ENCODE measurements at regions not wholly inside any gene's neighbourhood (a gene's known extent, or its start where the extent isn't known, plus 50 kb on each side); places are given as distances from the start of the nearest gene placed in this dataset.

DNA sequence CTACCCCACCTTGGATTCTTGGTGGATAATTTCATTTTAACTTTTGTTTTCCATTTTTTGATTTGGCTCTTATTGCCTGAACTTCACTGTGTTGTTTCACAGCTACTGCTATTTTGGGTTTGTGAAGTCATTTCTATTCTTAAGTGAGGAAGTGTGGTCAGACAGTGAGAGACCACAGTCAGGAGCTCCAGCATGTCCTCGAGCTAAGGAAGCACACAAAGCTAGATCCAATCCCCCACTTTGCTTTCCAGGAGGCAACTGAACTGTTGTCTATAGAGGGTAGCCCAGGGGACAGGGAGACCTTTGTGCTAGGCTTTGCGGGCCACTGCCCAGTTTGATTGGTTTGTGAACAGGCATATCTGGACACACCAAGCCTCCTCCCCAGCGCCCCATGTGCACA, 251.8 kb upstream of the KIRREL3 start:
- H3K27ac ChIP-seq (ENCODE audit: low read depth in 2 of 2, low read length in 1 of 2) = no peak overlapping the region
- no peaks in the 10 kb centered on the region for H3K4me1 ChIP-seq (ENCODE audit: control insufficient read depth in 2 of 2, insufficient read depth in 2 of 2, low read length in 1 of 2)
- H3K9me3 ChIP-seq (ENCODE audit: control insufficient read depth in 2 of 2, insufficient read depth in 1 of 2, low read depth in 1 of 2, low read length in 1 of 2) = no peaks in the 10 kb centered on the region
- no peak overlapping the region for H3K4me3 ChIP-seq (ENCODE audit: low read depth in 1 of 2, low read length in 2 of 2)
- no peaks in the 10 kb centered on the region for H3K36me3 ChIP-seq (ENCODE audit: control insufficient read depth in 2 of 2, insufficient read depth in 2 of 2, low read length in 1 of 2)
- H3K27me3 ChIP-seq (ENCODE audit: control insufficient read depth in 1 of 2, insufficient read depth in 2 of 2, low read length in 2 of 2) = no peaks in the 10 kb centered on the region
- WGBS, 2 donors = 61 to 68% methylated on average over 3 of the region's 3 CpGs

DNA sequence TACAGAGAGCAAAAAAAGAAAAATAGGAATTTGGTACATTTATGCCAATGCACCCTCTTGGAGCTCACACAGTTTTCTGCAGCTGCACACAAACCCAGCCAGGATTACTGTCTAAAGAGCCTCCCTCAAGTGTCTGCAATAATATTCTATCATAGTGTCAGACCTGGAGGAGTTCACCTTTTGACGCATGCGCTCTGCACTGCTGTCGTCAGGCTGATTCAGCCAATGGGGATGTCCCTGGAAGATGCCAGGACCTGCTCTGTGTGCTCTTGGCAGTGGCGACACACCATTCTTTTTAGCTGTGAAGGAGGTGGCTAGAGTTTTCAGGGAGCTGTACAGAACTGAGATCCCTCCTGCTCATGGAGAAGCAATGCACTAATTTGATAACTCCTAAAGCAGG, 249.0 kb upstream of the KIRREL3 start:
- Histone ChIP-seq H3K27ac (ENCODE audit: low read depth in 2 of 2, low read length in 1 of 2) (no peak overlapping the region), H3K4me3 (ENCODE audit: low read depth in 1 of 2, low read length in 2 of 2) (no peak overlapping the region), H3K4me1 (ENCODE audit: control insufficient read depth in 2 of 2, insufficient read depth in 2 of 2, low read length in 1 of 2) (no peaks in the 10 kb centered on the region), H3K9me3 (ENCODE audit: control insufficient read depth in 2 of 2, insufficient read depth in 1 of 2, low read depth in 1 of 2, low read length in 1 of 2) (no peaks in the 10 kb centered on the region), H3K36me3 (ENCODE audit: control insufficient read depth in 2 of 2, insufficient read depth in 2 of 2, low read length in 1 of 2) (no peaks in the 10 kb centered on the region), H3K27me3 (ENCODE audit: control insufficient read depth in 1 of 2, insufficient read depth in 2 of 2, low read length in 2 of 2) (no peaks in the 10 kb centered on the region)
- 79 to 91% methylated on average over 4 of the region's 4 CpGs for WGBS, 2 donors

DNA sequence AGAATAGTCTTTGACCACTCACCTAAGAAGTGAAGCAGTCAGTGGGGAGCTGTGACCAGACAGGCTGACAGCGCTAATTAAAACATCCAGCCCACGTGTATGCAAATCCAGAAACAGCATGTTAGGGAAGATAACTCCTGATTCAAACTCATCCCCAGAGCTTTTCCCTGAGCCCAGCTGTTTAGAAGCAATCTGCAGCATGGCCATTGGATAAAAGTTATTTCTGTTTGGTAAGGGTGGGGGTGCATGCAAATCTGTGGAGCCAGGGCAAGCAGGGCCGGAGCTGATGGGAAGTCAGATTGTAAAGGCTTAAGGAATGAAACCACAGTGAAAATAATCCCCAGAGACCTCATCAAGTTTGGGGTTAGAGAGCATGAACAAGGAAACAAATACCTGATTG, 247.9 kb upstream of the KIRREL3 start:
- WGBS, 2 donors = 65 to 70% methylated on average over 3 of the region's 3 CpGs
- peaks cover 0 to 3% of the 10 kb centered on the region in 2 donors for H3K27me3 ChIP-seq (ENCODE audit: control insufficient read depth in 1 of 2, insufficient read depth in 2 of 2, low read length in 2 of 2)
- no peak overlapping the region for H3K27ac ChIP-seq (ENCODE audit: low read depth in 2 of 2, low read length in 1 of 2)
- H3K4me1 ChIP-seq (ENCODE audit: control insufficient read depth in 2 of 2, insufficient read depth in 2 of 2, low read length in 1 of 2) = peaks cover 0 to 2% of the 10 kb centered on the region in 2 donors
- peaks cover 0 to 3% of the 10 kb centered on the region in 2 donors for H3K9me3 ChIP-seq (ENCODE audit: control insufficient read depth in 2 of 2, insufficient read depth in 1 of 2, low read depth in 1 of 2, low read length in 1 of 2)
- no peaks in the 10 kb centered on the region for H3K36me3 ChIP-seq (ENCODE audit: control insufficient read depth in 2 of 2, insufficient read depth in 2 of 2, low read length in 1 of 2)
- no peak overlapping the region for H3K4me3 ChIP-seq (ENCODE audit: low read depth in 1 of 2, low read length in 2 of 2)

DNA sequence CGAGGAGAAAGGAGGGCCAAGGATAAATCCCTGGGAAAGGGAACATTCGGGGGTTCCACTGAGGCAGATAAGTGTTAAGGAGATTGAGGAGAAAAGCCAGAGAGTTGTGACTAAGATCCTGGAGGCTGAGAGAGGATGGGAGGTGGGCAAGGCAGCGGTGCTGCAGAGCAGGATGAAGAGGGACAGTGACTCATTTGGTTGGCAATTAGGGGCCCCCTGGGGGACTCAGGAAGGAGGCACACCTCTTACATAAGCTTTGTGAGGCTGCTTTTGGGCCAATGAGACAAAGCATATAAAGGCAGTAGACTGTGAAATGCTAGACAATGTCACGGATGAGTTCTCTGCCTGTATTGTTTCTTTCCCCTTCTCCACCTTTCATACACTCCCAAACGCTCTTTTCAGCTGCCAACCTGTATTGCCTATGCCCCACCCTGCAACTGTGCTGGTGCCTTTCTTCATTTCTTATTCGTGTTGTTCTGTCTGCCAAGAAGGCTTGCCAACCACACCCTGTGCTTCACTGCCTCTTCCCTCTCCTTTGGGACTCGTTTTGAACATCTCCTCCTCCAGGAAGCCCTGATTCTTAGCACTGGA, 246.8 kb upstream of the KIRREL3 start:
- H3K36me3 ChIP-seq (ENCODE audit: control insufficient read depth in 2 of 2, insufficient read depth in 2 of 2, low read length in 1 of 2) = no peaks in the 10 kb centered on the region

DNA sequence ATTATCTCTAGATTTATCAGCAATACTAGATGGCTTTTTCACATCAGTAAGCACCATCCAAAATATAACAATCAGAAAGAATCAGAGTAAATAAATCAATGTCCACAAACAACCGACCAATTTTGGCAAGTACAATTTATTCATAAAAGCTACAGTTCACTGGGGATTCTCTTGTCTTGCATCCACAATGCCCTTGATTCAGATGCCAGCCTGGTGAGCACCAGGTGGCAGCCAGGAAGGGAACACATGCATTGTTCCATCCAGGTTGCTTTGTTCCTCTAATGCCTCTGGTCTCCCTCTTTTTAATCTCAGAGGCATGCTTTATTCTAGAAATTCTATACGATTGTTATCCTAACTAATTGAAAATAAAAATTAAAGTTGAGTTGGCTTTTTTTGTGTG, 242.1 kb upstream of the KIRREL3 start:
- Histone ChIP-seq H3K27ac (ENCODE audit: low read depth in 2 of 2, low read length in 1 of 2) (no peak overlapping the region), H3K36me3 (ENCODE audit: control insufficient read depth in 2 of 2, insufficient read depth in 2 of 2, low read length in 1 of 2) (no peaks in the 10 kb centered on the region), H3K4me1 (ENCODE audit: control insufficient read depth in 2 of 2, insufficient read depth in 2 of 2, low read length in 1 of 2) (peaks cover 0 to 2% of the 10 kb centered on the region in 2 donors), H3K27me3 (ENCODE audit: control insufficient read depth in 1 of 2, insufficient read depth in 2 of 2, low read length in 2 of 2) (peaks cover 0 to 3% of the 10 kb centered on the region in 2 donors), H3K4me3 (ENCODE audit: low read depth in 1 of 2, low read length in 2 of 2) (no peak overlapping the region), H3K9me3 (ENCODE audit: control insufficient read depth in 2 of 2, insufficient read depth in 1 of 2, low read depth in 1 of 2, low read length in 1 of 2) (peaks cover 0 to 3% of the 10 kb centered on the region in 2 donors)
- 57 to 59% methylated on average over 2 of the region's 2 CpGs for WGBS, 2 donors

More for the DNA sequence above, 246.8 kb upstream of the KIRREL3 start:
- H3K4me1 ChIP-seq (ENCODE audit: control insufficient read depth in 2 of 2, insufficient read depth in 2 of 2, low read length in 1 of 2) = peaks cover 0 to 2% of the 10 kb centered on the region in 2 donors
- peaks cover 0 to 3% of the 10 kb centered on the region in 2 donors for H3K27me3 ChIP-seq (ENCODE audit: control insufficient read depth in 1 of 2, insufficient read depth in 2 of 2, low read length in 2 of 2)
- no peak overlapping the region for H3K27ac ChIP-seq (ENCODE audit: low read depth in 2 of 2, low read length in 1 of 2)
- 38 to 50% methylated on average over 7 of the region's 7 CpGs for WGBS, 2 donors
- no peak overlapping the region for H3K4me3 ChIP-seq (ENCODE audit: low read depth in 1 of 2, low read length in 2 of 2)
- peaks cover 0 to 3% of the 10 kb centered on the region in 2 donors for H3K9me3 ChIP-seq (ENCODE audit: control insufficient read depth in 2 of 2, insufficient read depth in 1 of 2, low read depth in 1 of 2, low read length in 1 of 2)

DNA sequence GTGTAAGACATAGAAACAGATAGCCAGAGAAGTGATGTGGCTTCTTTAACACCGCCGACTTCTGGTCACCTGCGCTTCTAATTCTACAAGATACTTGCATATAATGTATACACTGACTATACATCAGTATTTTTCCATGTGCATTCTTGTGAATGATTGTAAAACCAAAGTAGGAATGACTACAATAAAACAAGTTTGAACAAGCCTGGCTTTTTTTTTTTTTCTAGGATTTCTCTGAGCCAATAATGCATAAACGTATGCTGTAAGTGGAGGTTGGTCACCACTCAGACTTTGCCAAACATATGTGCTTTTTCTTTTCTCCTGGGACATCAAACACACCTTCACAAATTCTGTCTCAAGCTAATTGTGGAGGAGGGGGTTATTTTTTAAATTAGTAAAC, 237.8 kb upstream of the KIRREL3 start:
- Histone ChIP-seq H3K4me3 (ENCODE audit: low read depth in 1 of 2, low read length in 2 of 2) (no peak overlapping the region), H3K9me3 (ENCODE audit: control insufficient read depth in 2 of 2, insufficient read depth in 1 of 2, low read depth in 1 of 2, low read length in 1 of 2) (no peaks in the 10 kb centered on the region), H3K27ac (ENCODE audit: low read depth in 2 of 2, low read length in 1 of 2) (no peak overlapping the region), H3K36me3 (ENCODE audit: control insufficient read depth in 2 of 2, insufficient read depth in 2 of 2, low read length in 1 of 2) (no peaks in the 10 kb centered on the region), H3K4me1 (ENCODE audit: control insufficient read depth in 2 of 2, insufficient read depth in 2 of 2, low read length in 1 of 2) (no peaks in the 10 kb centered on the region), H3K27me3 (ENCODE audit: control insufficient read depth in 1 of 2, insufficient read depth in 2 of 2, low read length in 2 of 2) (no peaks in the 10 kb centered on the region)
- 82 to 89% methylated on average over 4 of the region's 4 CpGs for WGBS, 2 donors

DNA sequence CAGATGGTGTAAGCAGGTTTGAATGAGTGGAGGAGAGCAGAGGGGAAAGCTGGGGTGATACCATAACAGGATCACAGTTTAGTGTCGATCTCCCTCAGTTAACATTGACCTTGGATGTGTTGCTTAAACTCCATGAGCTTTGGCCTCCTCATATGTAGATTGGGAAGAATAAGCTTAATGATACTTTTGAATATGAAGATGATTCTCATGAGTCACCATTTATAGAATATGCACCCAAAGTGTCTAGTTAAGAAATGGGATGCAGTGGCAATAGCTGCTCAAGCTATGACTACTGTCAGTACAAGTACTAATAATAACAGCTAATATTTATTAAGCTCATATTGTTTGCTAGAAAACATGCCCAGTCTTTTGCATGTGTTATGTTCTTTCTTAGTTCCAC, 236.2 kb upstream of the KIRREL3 start:
- Histone ChIP-seq H3K9me3 (ENCODE audit: control insufficient read depth in 2 of 2, insufficient read depth in 1 of 2, low read depth in 1 of 2, low read length in 1 of 2) (no peaks in the 10 kb centered on the region), H3K4me3 (ENCODE audit: low read depth in 1 of 2, low read length in 2 of 2) (no peak overlapping the region), H3K36me3 (ENCODE audit: control insufficient read depth in 2 of 2, insufficient read depth in 2 of 2, low read length in 1 of 2) (no peaks in the 10 kb centered on the region), H3K4me1 (ENCODE audit: control insufficient read depth in 2 of 2, insufficient read depth in 2 of 2, low read length in 1 of 2) (no peaks in the 10 kb centered on the region), H3K27ac (ENCODE audit: low read depth in 2 of 2, low read length in 1 of 2) (no peak overlapping the region), H3K27me3 (ENCODE audit: control insufficient read depth in 1 of 2, insufficient read depth in 2 of 2, low read length in 2 of 2) (no peaks in the 10 kb centered on the region)
- 91 to 94% methylated on average over 1 of the region's 1 CpG for WGBS, 2 donors

DNA sequence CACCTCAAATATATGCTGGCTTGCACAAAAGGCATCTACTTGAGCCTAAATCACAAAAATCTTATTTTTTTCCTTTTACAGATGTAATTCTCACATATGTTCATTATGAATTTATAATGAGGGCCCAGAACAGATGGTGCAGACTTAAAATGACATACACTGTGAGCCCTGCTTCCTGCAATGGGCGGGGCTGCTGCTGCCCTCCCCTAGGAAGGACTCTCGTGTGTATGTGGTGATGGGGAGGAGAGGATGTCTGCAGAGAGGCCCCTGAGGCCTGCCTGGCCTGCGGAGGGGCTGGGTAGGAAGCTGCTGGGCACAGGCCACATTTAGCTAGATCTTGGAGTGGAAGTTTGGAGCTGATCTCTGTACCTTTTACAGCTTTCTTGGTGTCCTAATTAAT, 233.4 kb upstream of the KIRREL3 start:
- no peak overlapping the region for H3K27ac ChIP-seq (ENCODE audit: low read depth in 2 of 2, low read length in 1 of 2)
- no peaks in the 10 kb centered on the region for H3K36me3 ChIP-seq (ENCODE audit: control insufficient read depth in 2 of 2, insufficient read depth in 2 of 2, low read length in 1 of 2)
- H3K4me3 ChIP-seq (ENCODE audit: low read depth in 1 of 2, low read length in 2 of 2) = no peak overlapping the region
- no peaks in the 10 kb centered on the region for H3K4me1 ChIP-seq (ENCODE audit: control insufficient read depth in 2 of 2, insufficient read depth in 2 of 2, low read length in 1 of 2)
- H3K9me3 ChIP-seq (ENCODE audit: control insufficient read depth in 2 of 2, insufficient read depth in 1 of 2, low read depth in 1 of 2, low read length in 1 of 2) = no peaks in the 10 kb centered on the region
- WGBS, 2 donors = 49 to 52% methylated on average over 3 of the region's 3 CpGs
- H3K27me3 ChIP-seq (ENCODE audit: control insufficient read depth in 1 of 2, insufficient read depth in 2 of 2, low read length in 2 of 2) = no peaks in the 10 kb centered on the region

DNA sequence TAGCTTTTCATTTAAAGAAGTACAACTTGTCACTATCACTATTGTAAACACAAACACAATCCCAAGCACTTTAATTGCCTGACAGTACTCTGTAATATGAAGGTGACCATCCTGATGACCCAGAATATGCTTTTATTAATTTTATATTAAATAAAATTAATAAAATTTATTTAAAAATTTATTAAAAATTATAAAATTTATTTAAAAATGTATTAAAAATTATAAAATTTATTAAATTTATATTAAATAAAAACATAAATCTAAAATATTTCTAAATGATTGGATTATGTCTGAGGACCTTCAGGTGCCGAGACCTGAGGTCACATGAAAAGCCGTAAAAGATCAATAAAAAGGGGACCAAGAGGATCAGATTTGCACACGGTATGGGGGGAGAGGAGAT, 229.8 kb upstream of the KIRREL3 start:
- 92% methylated on average over 3 of the region's 3 CpGs for WGBS, 2 donors
- Histone ChIP-seq H3K27me3 (ENCODE audit: control insufficient read depth in 1 of 2, insufficient read depth in 2 of 2, low read length in 2 of 2) (no peaks in the 10 kb centered on the region), H3K4me1 (ENCODE audit: control insufficient read depth in 2 of 2, insufficient read depth in 2 of 2, low read length in 1 of 2) (no peaks in the 10 kb centered on the region)

DNA sequence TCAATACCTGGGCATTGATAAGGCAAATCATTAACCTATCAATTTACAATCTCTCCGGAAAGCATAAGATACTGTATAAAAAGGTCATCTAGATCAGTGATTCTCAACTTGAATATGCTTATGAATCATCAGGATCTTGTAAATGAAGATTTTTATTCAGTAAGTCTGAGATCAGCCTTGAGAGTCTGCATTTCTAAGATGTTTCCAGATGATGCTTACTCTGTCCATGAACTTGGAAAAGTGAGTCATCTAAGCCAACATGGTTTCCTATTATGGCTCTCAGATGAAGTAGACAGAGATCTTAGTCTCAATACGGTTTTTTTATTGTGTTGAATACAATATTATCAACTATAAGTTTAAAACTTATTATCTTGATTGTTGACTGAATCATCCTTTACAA, 226.4 kb upstream of the KIRREL3 start:
- Histone ChIP-seq H3K9me3 (ENCODE audit: control insufficient read depth in 2 of 2, insufficient read depth in 1 of 2, low read depth in 1 of 2, low read length in 1 of 2) (no peaks in the 10 kb centered on the region), H3K27me3 (ENCODE audit: control insufficient read depth in 1 of 2, insufficient read depth in 2 of 2, low read length in 2 of 2) (no peaks in the 10 kb centered on the region), H3K27ac (ENCODE audit: low read depth in 2 of 2, low read length in 1 of 2) (no peak overlapping the region), H3K36me3 (ENCODE audit: control insufficient read depth in 2 of 2, insufficient read depth in 2 of 2, low read length in 1 of 2) (no peaks in the 10 kb centered on the region), H3K4me3 (ENCODE audit: low read depth in 1 of 2, low read length in 2 of 2) (no peak overlapping the region), H3K4me1 (ENCODE audit: control insufficient read depth in 2 of 2, insufficient read depth in 2 of 2, low read length in 1 of 2) (no peaks in the 10 kb centered on the region)
- WGBS, 2 donors = 71 to 81% methylated on average over 2 of the region's 2 CpGs

More for the DNA sequence above, 229.8 kb upstream of the KIRREL3 start:
- H3K9me3 ChIP-seq (ENCODE audit: control insufficient read depth in 2 of 2, insufficient read depth in 1 of 2, low read depth in 1 of 2, low read length in 1 of 2) = no peaks in the 10 kb centered on the region
- no peak overlapping the region for H3K4me3 ChIP-seq (ENCODE audit: low read depth in 1 of 2, low read length in 2 of 2)
- H3K36me3 ChIP-seq (ENCODE audit: control insufficient read depth in 2 of 2, insufficient read depth in 2 of 2, low read length in 1 of 2) = no peaks in the 10 kb centered on the region
- no peak overlapping the region for H3K27ac ChIP-seq (ENCODE audit: low read depth in 2 of 2, low read length in 1 of 2)

Data from esophagus (tissue), 2 donors.